K562 (cell line): ENCODE measurements at regions not wholly inside any gene's neighbourhood (a gene's known extent, or its start where the extent isn't known, plus 50 kb on each side); places are given as distances from the start of the nearest gene placed in this dataset.

Source experiments
- CXXC5 ChIP-seq: fragments of 250-450 bp; sonication (Bioruptor Pico); IDR thresholded peaks from 2 replicates; pipeline ENCODE4 v1.8.0; 2022; ENCODE audit warnings: inconsistent platforms, mild to moderate bottlenecking, moderate library complexity
- MCM5 ChIP-seq: fragments of 450-650 bp; IDR thresholded peaks from 2 replicates; pipeline ENCODE4 v1.6.1; 2016; ENCODE audit warnings: low read depth
- MYC ChIP-seq, 2 experiments: fragments of 250-450 bp in 1 of 2; sonication (Bioruptor Pico) in 1 of 2; IDR thresholded peaks; 2 replicates each; pipeline versions ENCODE4 v1.5.1 to v1.6.1; 2012 to 2021; ENCODE audit warnings: low read depth in 2 of 2, borderline replicate concordance in 1 of 2, improper control_type of control experiment in 1 of 2, low read length in 1 of 2, mild to moderate bottlenecking in 1 of 2, moderate library complexity in 1 of 2
- NR3C1 ChIP-seq: sonication (generic); formaldehyde crosslinking; IDR thresholded peaks from 2 replicates; pipeline ENCODE4 v1.8.1; 2022; ENCODE audit warnings: missing genetic modification reagents
- PCBP2 ChIP-seq: fragments of 200-400 bp; formaldehyde crosslinking; IDR thresholded peaks from 2 replicates; pipeline ENCODE4 v1.6.1; 2018; ENCODE audit warnings: low read length, low read depth, mild to moderate bottlenecking, moderate library complexity; ENCODE audit not compliant: poor library complexity, severe bottlenecking
- SMAD4 ChIP-seq: fragments of 250-450 bp; sonication (Bioruptor Pico); conservative IDR thresholded peaks from 2 replicates; pipeline ENCODE4 v1.8.0; 2021; ENCODE audit warnings: inconsistent platforms, mild to moderate bottlenecking, moderate library complexity
- SMC3 ChIP-seq: conservative IDR thresholded peaks from 2 replicates; pipeline ENCODE4 v1.6.1; 2011; ENCODE audit warnings: low read depth, low read length, improper control_type of control experiment; ENCODE audit not compliant: insufficient read depth
- TBP ChIP-seq: optimal IDR thresholded peaks from 2 replicates; pipeline ENCODE3; 2011; ENCODE audit warnings: low read depth, low read length, improper control_type of control experiment
- TRIM24 ChIP-seq, 2 experiments: fragments of 450-650 bp; IDR thresholded peaks; 2 replicates each; pipeline ENCODE4 v1.6.1; 2016
- ZNF184 ChIP-seq: sonication (generic); formaldehyde crosslinking; IDR thresholded peaks from 2 replicates; pipeline ENCODE4 v1.5.0; 2020; ENCODE audit warnings: missing genetic modification reagents
- ZNF24 ChIP-seq: fragments of 450-650 bp; IDR thresholded peaks from 2 replicates; pipeline ENCODE4 v1.6.1; 2016
- ZNF354B ChIP-seq: fragments of 250-450 bp; sonication (Bioruptor Pico); IDR thresholded peaks from 2 replicates; pipeline ENCODE4 v1.4.0; 2020
- TF ChIP-seq, protein P1 (sequence below), 3 experiments: IDR thresholded peaks in 2 of 3; conservative IDR thresholded peaks in 1 of 3; 2 replicates each; pipeline ENCODE4 v1.5.1; 2011 to 2012; ENCODE audit warnings: low read length in 3 of 3, mild to moderate bottlenecking in 3 of 3, control low read depth in 2 of 3, improper control_type of control experiment in 1 of 3, inconsistent platforms in 1 of 3, low read depth in 1 of 3, mixed read lengths in 1 of 3, moderate library complexity in 1 of 3; ENCODE audit not compliant: insufficient read depth in 2 of 3

DNA sequence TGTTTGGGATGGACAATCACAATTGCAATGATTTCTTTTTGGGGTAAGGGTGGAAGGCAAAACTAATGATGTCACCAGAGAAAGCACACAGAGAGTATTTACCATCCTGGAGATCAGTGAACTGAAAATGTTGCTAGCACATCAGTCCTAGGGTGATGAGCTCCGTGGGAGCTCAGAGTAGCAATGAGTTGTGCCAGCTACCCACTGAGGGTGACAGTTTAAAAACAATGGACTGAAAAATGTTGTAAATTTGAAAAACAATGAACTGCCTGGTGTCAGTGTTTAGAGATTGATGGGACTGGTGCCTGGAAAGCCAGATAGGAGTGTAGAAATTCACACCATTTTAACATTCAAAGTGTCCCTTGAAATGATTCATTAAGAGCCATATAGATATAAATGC is 198.5 kb downstream of the ATP23 start:
- TF ChIP-seq ZNF24: no peak
- TF ChIP-seq, protein P1, sequence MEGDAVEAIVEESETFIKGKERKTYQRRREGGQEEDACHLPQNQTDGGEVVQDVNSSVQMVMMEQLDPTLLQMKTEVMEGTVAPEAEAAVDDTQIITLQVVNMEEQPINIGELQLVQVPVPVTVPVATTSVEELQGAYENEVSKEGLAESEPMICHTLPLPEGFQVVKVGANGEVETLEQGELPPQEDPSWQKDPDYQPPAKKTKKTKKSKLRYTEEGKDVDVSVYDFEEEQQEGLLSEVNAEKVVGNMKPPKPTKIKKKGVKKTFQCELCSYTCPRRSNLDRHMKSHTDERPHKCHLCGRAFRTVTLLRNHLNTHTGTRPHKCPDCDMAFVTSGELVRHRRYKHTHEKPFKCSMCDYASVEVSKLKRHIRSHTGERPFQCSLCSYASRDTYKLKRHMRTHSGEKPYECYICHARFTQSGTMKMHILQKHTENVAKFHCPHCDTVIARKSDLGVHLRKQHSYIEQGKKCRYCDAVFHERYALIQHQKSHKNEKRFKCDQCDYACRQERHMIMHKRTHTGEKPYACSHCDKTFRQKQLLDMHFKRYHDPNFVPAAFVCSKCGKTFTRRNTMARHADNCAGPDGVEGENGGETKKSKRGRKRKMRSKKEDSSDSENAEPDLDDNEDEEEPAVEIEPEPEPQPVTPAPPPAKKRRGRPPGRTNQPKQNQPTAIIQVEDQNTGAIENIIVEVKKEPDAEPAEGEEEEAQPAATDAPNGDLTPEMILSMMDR (IDR thresholded peaks at IDR 0.05 in 2 of 3, conservative IDR thresholded peaks at IDR 0.05 in 1 of 3; ENCODE audit: insufficient read depth in 2 of 3, low read depth in 1 of 3, low read length in 3 of 3): no peak
- TF ChIP-seq CXXC5 (CRISPR knock-in tag): no peak
- no peak for TF ChIP-seq MCM5
- no peak for TF ChIP-seq TBP
- TF ChIP-seq NR3C1 (CRISPR knock-in tag): no peak
- no peak for TF ChIP-seq ZNF354B (CRISPR knock-in tag)
- no peak for TF ChIP-seq ZNF184
- TF ChIP-seq TRIM24 (IDR thresholded peaks at IDR 0.05): no peak
- no peak for TF ChIP-seq SMC3
- no peak for TF ChIP-seq MYC (IDR thresholded peaks at IDR 0.05; ENCODE audit: low read depth, low read length)
- TF ChIP-seq MYC (CRISPR knock-in tag; IDR thresholded peaks at IDR 0.05; ENCODE audit: borderline replicate concordance, low read depth): no peak
- no peak for TF ChIP-seq PCBP2
- no peak for TF ChIP-seq SMAD4 (CRISPR knock-in tag)
